ENCODE measurements at regions not wholly inside any gene's neighbourhood (a gene's known extent, or its start where the extent isn't known, plus 50 kb on each side); places are given as distances from the start of the nearest gene placed in this dataset.

DNA sequence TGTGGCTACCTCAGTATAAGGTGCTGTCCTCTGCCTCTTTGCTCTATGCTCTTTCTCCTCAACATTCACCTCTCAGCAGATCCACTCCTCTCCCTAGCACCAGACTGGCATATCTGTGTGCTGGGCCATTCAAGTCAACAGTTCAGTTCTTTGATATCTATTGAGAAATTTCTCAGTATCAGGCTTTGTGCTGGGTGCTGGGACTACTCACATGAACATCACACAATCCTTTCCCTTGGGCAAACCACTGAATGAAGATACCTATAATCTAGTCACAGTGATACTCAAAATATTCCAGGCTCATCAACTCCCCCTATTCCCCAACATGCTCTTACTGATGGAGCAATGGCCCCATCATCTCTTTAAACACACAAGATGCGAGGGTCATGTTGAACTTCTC is 120.8 kb downstream of the RPL22L1 start:
- H2AFZ ChIP-seq (ENCODE audit: insufficient read depth, low read depth, low read length, poor library complexity, severe bottlenecking): no peak overlapping the region
- 93% methylated on average over 1 of the region's 1 CpG for WGBS (ENCODE audit: insufficient coverage)

DNA sequence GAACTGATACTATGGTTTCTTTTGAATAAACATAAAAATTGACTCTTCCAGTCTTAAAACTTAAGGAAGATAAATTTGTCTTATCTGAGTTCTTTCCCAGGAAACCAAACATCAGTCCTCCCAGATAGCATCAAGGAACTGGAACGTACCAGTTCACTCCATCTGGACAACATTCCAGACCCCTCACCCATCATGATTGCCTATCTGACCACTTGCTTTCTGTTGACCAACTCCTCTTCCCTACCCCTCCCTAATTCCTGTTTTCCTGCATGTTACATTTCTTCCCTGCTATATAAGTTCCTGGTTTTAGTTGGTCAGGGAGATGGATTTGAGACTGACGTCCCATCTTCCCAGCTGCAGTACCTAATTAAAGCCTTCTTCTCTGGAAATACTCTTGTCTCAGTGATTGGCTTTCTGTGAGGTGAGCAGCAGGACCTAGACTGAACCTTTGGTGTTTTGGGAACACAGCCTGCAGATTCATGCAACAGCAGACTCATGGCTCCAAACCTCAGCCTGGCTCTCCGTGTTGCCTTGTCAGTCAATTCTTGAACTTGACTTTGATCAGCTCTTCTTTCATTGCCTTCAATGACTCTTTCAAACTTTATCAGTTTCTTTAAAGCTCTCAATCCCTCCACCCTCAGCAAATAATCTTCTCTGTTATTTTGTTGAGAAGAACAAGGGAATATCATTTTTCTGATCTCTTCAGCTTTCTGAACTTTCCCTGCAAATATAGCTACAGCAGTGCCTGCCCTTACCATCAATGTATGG is 123.6 kb downstream of the RPL22L1 start:
- H3K4me2 ChIP-seq (replicated peaks; ENCODE audit: extremely low read depth, low read length, poor library complexity, severe bottlenecking): no peak overlapping the region
- H3K4me1 ChIP-seq (ENCODE audit: control insufficient read depth in 1 of 2, insufficient read depth in 2 of 2, low read length in 2 of 2): no peaks in the 10 kb centered on the region
- no peak overlapping the region for H3K27ac ChIP-seq (ENCODE audit: low read depth in 1 of 2, low read length in 2 of 2)
- Mint-ChIP-seq H3K27ac (no peak overlapping the region), H3K9me3 (peaks cover 0 to 7% (median 1%) of the 10 kb centered on the region in 7 donors), H3K27me3 (ENCODE audit: low read depth in 3 of 3) (peaks cover 4 to 8% (median 6%) of the 10 kb centered on the region in 3 donors), H3K36me3 (no peaks in the 10 kb centered on the region), H3K4me3 (peak overlapping the region in 1 of 2 donors; percentile 10), H3K4me1 (no peaks in the 10 kb centered on the region)
- DNase-seq: no peak
- no peaks in the 10 kb centered on the region for H3K36me3 ChIP-seq (replicated peaks in 1 of 2; ENCODE audit: control insufficient read depth in 1 of 2, insufficient read depth in 2 of 2, low read length in 2 of 2)
- no peak overlapping the region for H2AFZ ChIP-seq (ENCODE audit: insufficient read depth, low read depth, low read length, poor library complexity, severe bottlenecking)
- no peak overlapping the region for H3K9ac ChIP-seq (ENCODE audit: insufficient read depth, low read length, poor library complexity, severe bottlenecking)
- no peaks in the 10 kb centered on the region for H3K9me3 ChIP-seq (replicated peaks in 1 of 2; ENCODE audit: control insufficient read depth in 1 of 2, insufficient read depth in 1 of 2, low read length in 2 of 2)
- intact Hi-C loops (cut with micrococcal nuclease): no loop called here
- TF ChIP-seq, protein P1, sequence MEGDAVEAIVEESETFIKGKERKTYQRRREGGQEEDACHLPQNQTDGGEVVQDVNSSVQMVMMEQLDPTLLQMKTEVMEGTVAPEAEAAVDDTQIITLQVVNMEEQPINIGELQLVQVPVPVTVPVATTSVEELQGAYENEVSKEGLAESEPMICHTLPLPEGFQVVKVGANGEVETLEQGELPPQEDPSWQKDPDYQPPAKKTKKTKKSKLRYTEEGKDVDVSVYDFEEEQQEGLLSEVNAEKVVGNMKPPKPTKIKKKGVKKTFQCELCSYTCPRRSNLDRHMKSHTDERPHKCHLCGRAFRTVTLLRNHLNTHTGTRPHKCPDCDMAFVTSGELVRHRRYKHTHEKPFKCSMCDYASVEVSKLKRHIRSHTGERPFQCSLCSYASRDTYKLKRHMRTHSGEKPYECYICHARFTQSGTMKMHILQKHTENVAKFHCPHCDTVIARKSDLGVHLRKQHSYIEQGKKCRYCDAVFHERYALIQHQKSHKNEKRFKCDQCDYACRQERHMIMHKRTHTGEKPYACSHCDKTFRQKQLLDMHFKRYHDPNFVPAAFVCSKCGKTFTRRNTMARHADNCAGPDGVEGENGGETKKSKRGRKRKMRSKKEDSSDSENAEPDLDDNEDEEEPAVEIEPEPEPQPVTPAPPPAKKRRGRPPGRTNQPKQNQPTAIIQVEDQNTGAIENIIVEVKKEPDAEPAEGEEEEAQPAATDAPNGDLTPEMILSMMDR (IDR thresholded peaks at IDR 0.05): no peak
- H4K20me1 ChIP-seq (ENCODE audit: insufficient read depth, low read length): no peaks in the 10 kb centered on the region
- peaks cover 0 to 2% of the 10 kb centered on the region in 2 donors for H3K27me3 ChIP-seq (ENCODE audit: control insufficient read depth in 2 of 2, insufficient read depth in 2 of 2, low read length in 2 of 2)
- whole genome bisulfite sequencing (ENCODE audit: insufficient coverage): 81% methylated on average over 2 of the region's 3 CpGs
- no peak overlapping the region for H3K4me3 ChIP-seq (replicated peaks in 1 of 3; ENCODE audit: low read depth in 2 of 3, low read length in 3 of 3)
- no peaks in the 10 kb centered on the region for H3K79me2 ChIP-seq (ENCODE audit: insufficient read depth, low read length)

More for the DNA sequence above, 120.8 kb downstream of the RPL22L1 start:
- Mint-ChIP-seq H3K4me1 (no peaks in the 10 kb centered on the region), H3K27me3 (ENCODE audit: low read depth in 3 of 3) (peaks cover 5 to 8% (median 7%) of the 10 kb centered on the region in 3 donors), H3K4me3 (no peak overlapping the region), H3K27ac (no peak overlapping the region), H3K9me3 (peaks cover 0 to 7% (median 3%) of the 10 kb centered on the region in 7 donors), H3K36me3 (no peaks in the 10 kb centered on the region)
- no peaks in the 10 kb centered on the region for H3K9me3 ChIP-seq (replicated peaks in 1 of 2; ENCODE audit: control insufficient read depth in 1 of 2, insufficient read depth in 1 of 2, low read length in 2 of 2)
- no peak for DNase-seq
- no peak overlapping the region for H3K4me2 ChIP-seq (replicated peaks; ENCODE audit: extremely low read depth, low read length, poor library complexity, severe bottlenecking)
- no peaks in the 10 kb centered on the region for H3K79me2 ChIP-seq (ENCODE audit: insufficient read depth, low read length)
- H3K36me3 ChIP-seq (replicated peaks in 1 of 2; ENCODE audit: control insufficient read depth in 1 of 2, insufficient read depth in 2 of 2, low read length in 2 of 2): no peaks in the 10 kb centered on the region
- no peak overlapping the region for H3K9ac ChIP-seq (ENCODE audit: insufficient read depth, low read length, poor library complexity, severe bottlenecking)
- intact Hi-C loops (cut with micrococcal nuclease): no loop called here
- peaks cover 0 to 2% of the 10 kb centered on the region in 2 donors for H3K27me3 ChIP-seq (ENCODE audit: control insufficient read depth in 2 of 2, insufficient read depth in 2 of 2, low read length in 2 of 2)
- H3K27ac ChIP-seq (ENCODE audit: low read depth in 1 of 2, low read length in 2 of 2): no peak overlapping the region
- TF ChIP-seq, protein P1 (IDR thresholded peaks at IDR 0.05): no peak
- no peak overlapping the region for H3K4me3 ChIP-seq (replicated peaks in 1 of 3; ENCODE audit: low read depth in 2 of 3, low read length in 3 of 3)
- H3K4me1 ChIP-seq (ENCODE audit: control insufficient read depth in 1 of 2, insufficient read depth in 2 of 2, low read length in 2 of 2): no peaks in the 10 kb centered on the region
- H4K20me1 ChIP-seq (ENCODE audit: insufficient read depth, low read length): no peaks in the 10 kb centered on the region
